Stomach (tissue), 8 donors: ENCODE measurements at regions not wholly inside any gene's neighbourhood (a gene's known extent, or its start where the extent isn't known, plus 50 kb on each side); places are given as distances from the start of the nearest gene placed in this dataset.

ENCODE experiments used
- DNase-seq, 2 donors: peaks; one replicate each; pipeline versions ENCODE4 v3.0.0 to v3.0.0-alpha.2; 2013 to 2019
- H3K27ac ChIP-seq, 5 donors: fragments of 200-600 bp in 4 of 5; sonication (generic) in 4 of 5; one replicate each; pipeline ENCODE4 v1.5.1; 2013 to 2019; ENCODE audit warnings: mild to moderate bottlenecking in 1 of 5, moderate library complexity in 1 of 5
- H3K27me3 ChIP-seq, 3 donors: fragments of 200-600 bp; sonication (generic); one replicate each; pipeline ENCODE4 v1.5.1; 2017 to 2019; ENCODE audit warnings: mixed run types in 1 of 3
- H3K36me3 ChIP-seq, 4 donors: fragments of 200-600 bp; sonication (generic); 1 replicate in 3 of 4; 2 replicates in 1 of 4; pipeline ENCODE4 v1.5.1; 2016 to 2019
- H3K4me1 ChIP-seq, 4 donors: fragments of 200-600 bp; sonication (generic); one replicate each; pipeline ENCODE4 v1.5.1; 2016 to 2019
- H3K4me3 ChIP-seq, 4 donors: fragments of 200-600 bp; sonication (generic) in 3 of 4; one replicate each; pipeline ENCODE4 v1.5.1; 2016 to 2019; ENCODE audit warnings: mild to moderate bottlenecking in 1 of 4
- H3K9me3 ChIP-seq, 4 donors: fragments of 200-600 bp; sonication (generic); one replicate each; pipeline ENCODE4 v1.5.1; 2016 to 2019
- CTCF ChIP-seq, 7 experiments: fragments of 450-650 bp in 4 of 7; fragments of 200-600 bp in 3 of 7; sonication (generic) in 3 of 7; IDR thresholded peaks; one replicate each; pipeline ENCODE4 v1.5.1; 2016 to 2019; ENCODE audit warnings: antibody characterized with exemption in 7 of 7, control low read depth in 2 of 7, mild to moderate bottlenecking in 1 of 7
- EP300 ChIP-seq: sonication (generic); formaldehyde crosslinking; IDR thresholded peaks from one replicate; pipeline ENCODE4 v1.6.1; 2017; ENCODE audit warnings: antibody characterized with exemption
- POLR2A ChIP-seq, 4 donors: fragments of 450-650 bp; IDR thresholded peaks; one replicate each; pipeline ENCODE4 v1.6.1; 2016; ENCODE audit warnings: antibody characterized with exemption in 4 of 4, control low read depth in 2 of 4, mild to moderate bottlenecking in 1 of 4, moderate library complexity in 1 of 4
- POLR2AphosphoS5 ChIP-seq, 3 donors: sonication (generic); formaldehyde crosslinking; IDR thresholded peaks; one replicate each; pipeline ENCODE4 v1.6.1; 2016; ENCODE audit warnings: antibody characterized with exemption in 3 of 3
- WGBS, 5 donors: extraction: QIAGEN DNeasy Blood & Tissue Kit in 3 of 5; methylation state at CpG; one replicate each; pipeline versions ENCODE4 v1.1.5 to v1.1.7; 2013 to 2018; 5-methylcytosine and 5-hydroxymethylcytosine counted together
- intact Hi-C: fragments of 100-400 bp; cut with DNase I; formaldehyde crosslinking; loops from one replicate; pipeline ENCODE4 v1.15.1; 2023; ENCODE audit warnings: low total_unique reads
- donor health status: healthy with polysubstance abuse.
- donor health status: Bipolar disorder and iron deficiency.
- donor health status: healthy.

DNA sequence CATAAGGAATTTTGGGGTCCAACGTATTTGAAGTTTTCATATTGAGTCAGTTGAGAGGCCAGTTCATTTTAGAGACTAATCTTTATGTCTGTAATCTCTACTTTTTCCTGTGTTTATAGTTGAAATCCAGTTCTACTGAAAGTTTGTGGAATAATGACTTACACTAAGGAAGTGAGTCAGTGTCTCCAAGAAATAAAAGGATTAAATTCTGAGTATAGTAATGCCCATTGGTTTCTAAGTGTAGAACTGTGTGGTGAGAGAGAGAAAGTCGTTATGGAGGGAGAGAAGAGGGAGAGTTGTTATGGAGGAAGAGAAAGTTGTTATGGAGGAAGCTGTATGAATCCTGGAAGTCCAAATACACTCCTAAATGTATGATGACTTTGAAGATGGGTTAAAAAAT, 264.6 kb upstream of the HAND2 start:
- intact Hi-C loops = no loop called here
- no peak overlapping the region for H3K4me3 ChIP-seq
- H3K27ac ChIP-seq = no peak overlapping the region
- H3K27me3 ChIP-seq = no peaks in the 10 kb centered on the region
- H3K9me3 ChIP-seq = no peaks in the 10 kb centered on the region
- no peak for DNase-seq
- WGBS, 5 donors = 37 to 48% (median 44%) methylated on average over 2 of the region's 2 CpGs
- H3K4me1 ChIP-seq = no peaks in the 10 kb centered on the region
- H3K36me3 ChIP-seq = no peaks in the 10 kb centered on the region
- no peak for TF ChIP-seq EP300
- TF ChIP-seq POLR2A (IDR thresholded peaks at IDR 0.05) = no peak
- TF ChIP-seq CTCF (IDR thresholded peaks at IDR 0.05) = no peak
- TF ChIP-seq POLR2AphosphoS5 (IDR thresholded peaks at IDR 0.05) = no peak

DNA sequence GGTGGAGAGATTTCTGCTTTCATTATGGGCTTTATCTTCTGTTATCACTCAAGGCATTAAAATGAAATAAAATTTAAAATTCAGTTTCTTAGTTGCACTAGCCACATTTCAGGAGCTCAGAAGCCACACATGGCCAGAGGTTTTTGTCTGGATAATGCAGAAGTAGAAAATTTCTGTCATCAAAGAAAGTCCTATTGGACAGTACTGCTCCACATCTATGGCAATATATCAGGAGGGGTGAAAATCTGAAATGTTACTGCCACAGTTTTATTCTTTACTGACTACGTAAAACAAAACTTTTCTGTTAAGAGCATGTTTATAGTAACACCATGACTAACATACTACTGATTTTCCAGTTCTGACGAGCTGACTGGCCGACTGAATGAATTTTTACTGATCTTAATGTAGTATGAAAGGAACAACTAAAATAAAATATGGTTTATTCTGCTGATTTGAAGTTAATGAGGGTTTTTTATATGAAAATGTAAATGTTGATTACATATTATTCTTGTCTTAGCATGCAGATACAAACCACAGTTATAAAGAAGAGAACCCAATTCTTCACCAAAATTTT, 264.0 kb upstream of the HAND2 start:
- no peaks in the 10 kb centered on the region for H3K27me3 ChIP-seq
- WGBS, 5 donors = 59 to 81% (median 72%) methylated on average over 3 of the region's 3 CpGs
- no peaks in the 10 kb centered on the region for H3K36me3 ChIP-seq
- H3K9me3 ChIP-seq = no peaks in the 10 kb centered on the region
- no peak overlapping the region for H3K27ac ChIP-seq
- no peak overlapping the region for H3K4me3 ChIP-seq
- TF ChIP-seq EP300 = no peak
- TF ChIP-seq POLR2AphosphoS5 (IDR thresholded peaks at IDR 0.05) = no peak
- no peak for TF ChIP-seq POLR2A (IDR thresholded peaks at IDR 0.05)
- TF ChIP-seq CTCF (IDR thresholded peaks at IDR 0.05) = no peak
- no peak for DNase-seq
- intact Hi-C loops = no loop called here
- no peaks in the 10 kb centered on the region for H3K4me1 ChIP-seq

GRCh38 chr4:173782660-173783059, 252.6 kb upstream of the HAND2 start:
- H3K4me1 ChIP-seq = no peaks in the 10 kb centered on the region
- no peaks in the 10 kb centered on the region for H3K36me3 ChIP-seq
- DNase-seq = no peak
- intact Hi-C loops = no loop called here
- 13 to 27% (median 16%) methylated on average over 2 of the region's 2 CpGs for WGBS, 5 donors
- peaks cover 0 to 11% (median 4%) of the 10 kb centered on the region in 4 donors for H3K9me3 ChIP-seq
- H3K4me3 ChIP-seq = no peak overlapping the region
- H3K27me3 ChIP-seq = no peaks in the 10 kb centered on the region
- TF ChIP-seq POLR2A (IDR thresholded peaks at IDR 0.05) (no peak), CTCF (IDR thresholded peaks at IDR 0.05) (no peak), POLR2AphosphoS5 (IDR thresholded peaks at IDR 0.05) (no peak), EP300 (no peak)
- no peak overlapping the region for H3K27ac ChIP-seq

DNA sequence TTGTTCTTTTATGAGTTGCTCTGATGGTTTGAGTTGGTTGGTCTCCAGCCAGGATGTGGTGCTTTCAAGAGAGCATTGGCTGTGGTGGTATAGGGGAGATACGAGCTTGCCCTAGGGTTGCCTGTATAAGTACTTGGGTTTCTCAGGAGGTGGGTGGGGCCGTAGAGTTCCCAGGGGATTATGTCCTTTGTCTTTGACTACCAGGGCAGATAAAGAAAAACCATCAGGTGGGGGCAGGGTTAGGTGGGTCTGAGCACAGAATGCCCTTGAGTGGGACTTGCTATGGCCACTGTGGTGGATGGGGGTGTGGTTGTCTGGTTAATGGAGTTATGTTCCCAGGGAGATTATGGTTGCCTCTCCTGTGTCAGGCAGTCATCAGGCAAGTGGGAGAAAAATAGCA, 247.9 kb upstream of the HAND2 start:
- DNase-seq = no peak
- H3K27me3 ChIP-seq = no peaks in the 10 kb centered on the region
- no peak overlapping the region for H3K4me3 ChIP-seq
- peaks cover 0 to 19% (median 0%) of the 10 kb centered on the region in 4 donors for H3K9me3 ChIP-seq
- no peak overlapping the region for H3K27ac ChIP-seq
- WGBS, 5 donors = 69 to 85% (median 77%) methylated on average over 2 of the region's 2 CpGs
- H3K36me3 ChIP-seq = no peaks in the 10 kb centered on the region
- TF ChIP-seq POLR2AphosphoS5 (IDR thresholded peaks at IDR 0.05) = no peak
- TF ChIP-seq CTCF (IDR thresholded peaks at IDR 0.05) = no peak
- TF ChIP-seq EP300 = no peak
- TF ChIP-seq POLR2A (IDR thresholded peaks at IDR 0.05) = no peak
- no peaks in the 10 kb centered on the region for H3K4me1 ChIP-seq
- intact Hi-C loops = no loop called here
